GM19468 (cell line): ENCODE measurements at regions not wholly inside any gene's neighbourhood (a gene's known extent, or its start where the extent isn't known, plus 50 kb on each side); places are given as distances from the start of the nearest gene placed in this dataset.

ENCODE experiments used
- ATAC-seq: cut with Tn5 transposase; IDR thresholded peaks from one replicate; pipeline ENCODE4 v1.9.1; 2021; ENCODE audit warnings: mild to moderate bottlenecking, moderate library complexity, moderate number of reproducible peaks; ENCODE audit not compliant: unreplicated experiment; ENCODE audit errors: extremely low read depth

DNA sequence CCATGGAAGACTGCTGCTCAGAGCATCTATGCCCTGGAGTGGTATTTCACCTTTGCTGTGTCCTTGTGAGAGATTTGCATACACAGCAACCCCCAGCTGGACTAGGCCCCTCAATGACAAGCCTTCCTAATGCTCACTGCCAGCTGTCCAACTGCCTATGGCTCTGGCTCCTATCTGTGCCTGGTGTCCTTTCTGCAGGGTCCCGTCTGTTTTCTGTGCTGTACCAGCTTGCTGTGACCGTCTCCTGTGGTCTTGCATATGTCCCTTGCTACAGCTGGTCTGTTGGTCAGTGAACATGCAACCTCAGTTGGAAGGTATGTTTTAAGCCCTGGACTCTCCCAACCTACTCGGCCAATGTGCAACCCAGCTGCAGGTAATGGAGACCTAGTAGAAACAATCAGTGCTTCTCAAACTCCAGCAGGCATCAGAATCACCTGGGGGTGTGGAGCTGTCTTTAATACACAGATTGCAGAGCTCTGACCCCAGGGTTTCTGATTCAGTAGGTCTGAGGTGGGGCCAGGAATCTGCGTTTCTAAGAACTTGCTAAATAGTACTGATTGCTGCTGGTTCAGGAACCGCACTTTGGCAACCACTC is 306.4 kb upstream of the ZNF32 start:
- ATAC-seq: no peak

DNA sequence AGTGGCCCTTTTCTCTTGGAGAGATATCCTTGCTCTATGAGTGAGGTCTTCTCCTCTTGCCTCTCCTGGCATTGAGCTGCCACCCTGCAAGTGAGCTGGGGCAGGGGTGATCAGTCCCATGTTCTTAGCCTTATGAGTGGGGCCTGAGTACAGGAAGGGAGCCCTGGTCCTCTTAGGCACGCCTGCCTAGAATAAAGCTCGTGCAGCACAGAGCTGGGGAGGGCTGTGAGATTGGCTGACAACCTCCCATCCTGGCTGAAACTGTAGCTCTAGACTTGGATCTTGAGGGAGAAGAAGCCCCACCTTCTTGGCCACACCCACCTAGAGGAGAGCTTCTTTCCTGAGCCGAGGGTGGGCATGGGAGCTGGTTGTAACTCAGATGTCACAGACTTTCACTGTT is 305.0 kb upstream of the ZNF32 start:
- ATAC-seq: no peak

DNA sequence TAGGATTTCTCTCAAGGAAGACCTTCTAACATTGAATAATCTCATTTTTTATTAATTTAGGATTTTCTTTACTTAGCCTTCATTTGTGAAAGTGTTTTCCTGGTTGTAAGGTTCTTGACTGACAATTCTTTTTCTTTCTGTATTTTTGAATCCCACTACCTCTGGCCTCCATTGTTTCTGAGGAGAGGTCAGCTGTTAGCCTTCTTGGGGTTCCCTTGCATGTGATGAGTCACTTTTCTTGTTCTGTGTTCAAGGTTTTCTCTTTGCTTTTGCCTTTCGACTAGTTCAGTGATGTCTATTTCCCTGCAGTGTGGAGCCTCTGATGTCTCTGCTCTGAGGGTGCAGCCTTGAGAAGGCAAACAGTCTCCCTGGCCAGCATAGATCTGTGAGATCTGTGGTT is 304.1 kb upstream of the ZNF32 start:
- no peak for ATAC-seq

DNA sequence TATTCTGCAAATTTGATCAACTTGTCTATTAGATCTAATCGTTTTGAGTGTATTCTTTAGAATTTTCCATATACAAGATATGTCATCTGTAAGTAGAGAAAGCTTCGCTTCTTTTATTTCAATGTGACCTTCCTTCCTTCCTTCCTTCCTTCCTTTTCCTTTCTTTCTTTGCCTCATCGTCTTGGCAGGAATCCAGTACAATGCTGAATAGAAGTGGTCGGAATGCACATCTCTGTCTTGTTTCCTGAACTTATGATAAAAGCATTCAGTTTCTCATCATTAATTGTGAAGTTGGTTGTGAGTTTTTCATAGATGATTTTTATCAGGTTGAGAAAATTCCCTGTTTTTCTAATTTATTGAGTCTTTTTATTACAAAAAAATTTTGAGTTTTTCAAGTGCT is 300.7 kb upstream of the ZNF32 start:
- no peak for ATAC-seq

DNA sequence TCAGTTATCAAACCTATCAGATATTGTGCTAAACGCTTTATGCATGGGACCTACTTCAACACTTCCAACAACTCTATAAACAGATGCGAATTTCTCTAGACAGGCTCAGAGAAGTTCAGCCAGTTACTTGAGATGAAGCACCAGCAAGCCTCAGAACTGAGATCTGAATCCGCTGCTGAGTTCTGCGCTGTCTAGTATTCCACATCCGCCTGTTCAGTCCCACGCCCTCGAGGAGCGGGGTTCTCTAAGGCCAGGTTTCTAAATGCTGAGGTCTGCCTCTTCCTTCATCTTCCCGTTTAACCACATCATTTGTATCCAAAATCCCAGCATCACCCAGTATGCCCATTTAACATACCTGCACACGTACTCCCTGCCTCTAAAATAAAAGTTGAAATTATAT is 297.8 kb upstream of the ZNF32 start:
- no peak for ATAC-seq

DNA sequence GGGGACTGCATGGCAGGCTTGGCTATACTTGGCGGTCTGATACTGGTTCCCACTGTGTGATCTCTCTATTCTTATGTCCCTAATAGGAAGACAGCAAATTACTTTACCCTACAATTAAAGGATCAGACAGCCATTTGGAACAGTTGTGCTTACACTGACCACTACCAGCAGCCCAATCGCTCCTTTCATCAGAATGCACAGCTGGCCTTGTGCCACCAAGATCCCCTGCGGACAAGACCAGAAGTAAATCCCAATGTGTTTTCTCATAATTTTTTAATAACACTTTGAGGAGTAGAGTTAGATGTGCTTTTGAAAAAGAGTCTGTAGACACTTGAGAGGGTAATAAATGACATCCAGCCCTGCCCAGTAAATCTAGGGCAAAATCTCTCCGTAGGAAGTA is 297.2 kb upstream of the ZNF32 start:
- ATAC-seq: no peak

DNA sequence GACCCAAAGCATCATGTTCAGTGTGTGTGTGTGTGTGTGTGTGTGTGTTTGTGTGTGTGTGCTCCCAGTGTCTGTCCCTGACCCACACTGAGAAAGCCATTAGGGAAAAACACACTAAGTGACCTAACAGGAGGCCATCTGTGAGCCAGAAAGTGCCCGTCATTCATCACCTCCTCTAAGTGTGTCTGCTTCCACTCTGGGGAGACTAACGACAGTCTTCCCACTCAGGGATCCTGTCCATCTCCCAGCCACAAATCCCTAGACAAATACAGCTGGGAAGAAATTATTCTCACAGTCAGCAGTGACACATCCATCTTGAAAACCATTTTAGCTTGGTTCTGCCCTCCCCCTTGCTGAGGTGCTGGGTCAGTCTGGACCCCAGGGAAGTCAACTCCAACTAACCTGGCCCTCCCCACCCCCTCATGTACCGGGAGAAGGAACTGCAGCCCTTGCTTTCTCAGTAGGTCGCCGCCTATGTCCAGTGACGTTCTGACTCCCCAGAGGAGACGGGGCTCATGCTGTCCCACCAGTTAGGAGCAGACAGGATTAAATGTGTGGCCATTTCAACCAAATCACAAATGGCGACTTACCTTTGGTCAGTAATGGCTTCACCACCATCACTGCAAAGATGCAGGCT is 296.5 kb upstream of the ZNF32 start:
- ATAC-seq: no peak

DNA sequence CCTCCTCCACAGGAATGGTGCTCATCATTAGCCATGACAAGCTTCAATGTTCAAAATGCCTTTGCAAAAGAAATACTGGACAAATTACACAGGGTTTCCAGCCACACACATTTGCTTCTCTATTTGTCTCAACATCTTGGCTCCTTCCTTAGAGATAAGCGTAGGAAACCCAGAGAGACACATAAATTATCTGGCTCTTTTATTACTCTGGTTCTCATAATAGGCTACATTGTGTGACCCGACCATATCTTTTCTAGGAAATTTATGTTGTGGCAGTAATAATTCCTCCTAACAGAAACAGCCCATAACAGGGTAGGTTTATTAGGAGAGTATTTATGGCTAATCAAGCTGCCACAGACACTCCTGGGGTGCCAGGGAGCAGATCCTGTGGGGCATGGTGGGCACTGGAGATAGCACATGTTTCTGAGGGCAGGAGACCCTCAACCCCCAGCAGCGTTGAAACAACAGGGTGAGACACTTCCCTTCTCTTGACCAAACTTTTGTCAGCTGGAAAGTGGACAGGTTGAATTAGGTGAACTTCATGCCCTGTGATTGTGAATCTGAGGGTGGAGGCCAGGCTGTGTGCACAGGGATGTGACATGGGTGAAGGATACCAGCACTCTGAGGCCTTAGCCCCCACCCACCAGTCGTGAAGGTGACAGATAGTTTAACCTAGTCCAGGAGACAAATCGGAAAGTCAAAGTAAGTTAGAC is 295.9 kb upstream of the ZNF32 start:
- no peak for ATAC-seq

DNA sequence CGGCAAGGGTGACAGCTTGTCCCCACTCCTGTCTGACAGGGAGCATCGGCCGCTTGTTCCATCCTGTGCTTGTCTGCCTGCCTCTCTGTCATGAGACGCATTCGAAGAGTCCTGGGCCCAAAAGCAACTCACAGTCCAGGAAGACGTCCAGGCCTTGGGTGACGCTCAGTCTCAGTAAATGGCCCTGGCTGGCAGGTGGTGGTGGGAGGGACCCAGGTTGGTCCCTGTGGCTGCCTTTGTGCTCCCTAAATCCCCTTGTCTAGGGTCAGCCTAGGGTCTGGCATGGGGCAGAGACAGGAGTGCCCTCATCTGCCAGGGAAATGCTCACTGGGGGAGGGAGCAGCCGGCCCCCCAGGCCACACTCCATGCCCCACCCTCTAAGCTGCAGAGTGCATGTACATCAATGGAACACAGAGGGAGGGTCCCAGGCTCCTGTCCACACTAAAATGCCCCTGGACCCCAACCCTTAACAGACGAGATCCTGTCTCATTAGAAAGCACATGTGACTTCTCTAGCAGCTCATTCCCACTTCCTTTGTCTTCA is 295.2 kb upstream of the ZNF32 start:
- ATAC-seq: no peak

DNA sequence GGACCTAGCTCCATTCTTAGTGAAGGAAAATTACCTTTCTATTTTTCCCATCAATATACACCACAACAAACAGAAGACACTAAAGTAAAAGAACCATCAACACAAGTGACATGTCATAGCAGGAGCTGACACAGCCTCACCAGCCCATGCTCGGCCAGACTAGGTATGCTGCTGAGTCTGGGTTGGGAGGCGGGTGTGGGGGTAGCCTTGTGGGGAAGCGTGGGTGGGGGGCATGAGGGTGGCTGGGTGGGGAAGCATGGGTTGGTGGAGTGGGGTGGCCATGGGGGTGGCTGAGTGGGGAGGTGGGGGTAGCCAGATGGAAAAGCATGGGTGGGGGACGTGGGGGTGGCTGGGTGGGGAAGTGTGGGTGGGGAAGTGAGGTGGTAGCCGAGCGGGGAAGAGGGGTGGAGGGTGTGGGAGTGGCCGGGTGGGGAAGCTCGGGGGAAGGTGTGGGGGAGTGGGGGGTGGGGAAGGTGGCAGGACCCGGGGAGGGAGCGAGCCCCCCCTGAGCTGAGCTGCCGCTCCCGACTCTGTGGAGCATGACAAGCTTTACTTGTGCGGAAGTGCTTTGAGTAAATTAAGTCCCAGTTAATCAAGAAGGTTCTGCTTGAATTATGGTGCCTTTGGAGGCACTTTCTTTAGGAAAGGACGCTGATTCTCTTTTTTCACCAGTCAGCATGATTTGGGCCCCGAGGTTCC is 294.6 kb upstream of the ZNF32 start:
- no peak for ATAC-seq

DNA sequence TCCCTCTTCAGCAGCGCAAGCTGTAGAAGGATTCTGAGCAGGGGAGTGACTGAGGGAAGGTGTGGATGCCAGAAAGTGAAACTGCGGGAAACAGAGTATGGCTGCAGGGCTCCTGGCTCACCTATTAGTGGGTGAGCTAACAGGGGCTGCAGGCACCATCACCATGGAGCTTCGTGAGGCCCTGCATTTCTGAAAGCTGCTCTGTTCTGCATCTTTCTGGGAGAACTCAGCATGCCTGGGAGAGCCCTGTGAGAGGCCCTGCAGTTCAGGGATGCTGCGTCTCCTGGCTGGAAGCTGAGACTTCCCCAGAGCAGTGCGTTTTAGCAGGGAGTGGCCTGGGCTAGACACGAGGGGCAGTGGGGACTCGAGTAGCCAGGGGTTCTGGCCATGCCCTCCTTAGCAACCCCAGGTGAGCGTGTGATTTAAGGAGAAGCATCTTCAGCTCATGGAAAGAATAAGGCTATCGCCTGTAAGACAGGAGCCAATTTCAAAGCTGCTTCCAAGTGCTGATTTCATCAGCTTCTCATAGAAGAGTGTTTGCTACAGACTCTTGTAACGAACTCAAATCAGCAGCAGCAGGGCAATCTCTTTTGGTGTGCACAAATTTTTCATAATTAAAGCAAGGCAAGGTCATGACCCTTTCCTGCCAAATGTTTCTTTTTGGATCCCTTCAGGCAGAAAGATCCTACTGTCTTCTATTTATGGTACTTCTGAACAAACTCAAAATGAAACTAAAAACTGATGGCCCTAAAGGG is 293.6 kb upstream of the ZNF32 start:
- no peak for ATAC-seq

DNA sequence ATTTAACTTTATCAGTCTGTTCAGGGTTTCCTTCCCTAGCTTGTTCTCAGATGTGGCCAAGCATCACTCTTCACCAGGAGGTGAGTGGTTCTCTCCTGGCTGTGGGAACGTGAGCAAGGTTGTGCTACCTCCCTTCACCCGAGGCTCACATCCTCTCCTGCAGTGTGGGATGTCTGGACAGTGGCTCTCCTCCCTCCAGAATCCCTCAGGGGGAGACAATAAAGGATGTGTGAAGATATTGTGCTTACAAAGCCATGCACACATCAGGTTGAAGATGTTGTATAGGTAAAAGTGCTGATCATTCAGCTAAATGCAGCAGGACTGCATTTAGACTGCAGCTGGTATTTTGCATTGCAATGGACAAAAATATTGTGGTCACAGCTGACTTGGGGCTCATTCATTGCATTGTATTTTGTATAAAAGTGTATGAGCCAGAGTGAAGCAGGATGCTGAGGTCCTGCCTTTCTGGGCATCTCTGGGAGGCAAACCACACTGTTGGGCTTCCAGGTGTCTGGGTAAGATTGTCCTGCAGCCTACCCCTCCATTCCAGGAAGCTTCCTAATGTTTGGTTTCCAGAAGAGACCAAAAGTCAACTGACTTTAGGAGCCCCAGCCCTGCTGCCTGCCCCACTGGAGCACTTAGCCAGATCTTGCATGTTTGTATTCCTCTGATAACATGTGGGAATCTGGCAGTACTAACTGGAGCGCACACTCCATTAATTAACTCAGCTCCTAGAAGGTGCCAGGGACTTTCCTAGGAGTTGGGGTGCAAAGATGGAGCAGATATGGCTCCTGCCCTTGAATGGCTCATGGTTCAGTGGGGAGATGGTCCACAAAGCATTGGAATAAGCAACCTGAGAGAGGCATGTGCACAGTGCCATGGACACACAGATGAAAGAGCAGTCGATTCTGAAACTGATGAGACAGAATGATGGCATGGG is 292.5 kb upstream of the ZNF32 start:
- no peak for ATAC-seq

DNA sequence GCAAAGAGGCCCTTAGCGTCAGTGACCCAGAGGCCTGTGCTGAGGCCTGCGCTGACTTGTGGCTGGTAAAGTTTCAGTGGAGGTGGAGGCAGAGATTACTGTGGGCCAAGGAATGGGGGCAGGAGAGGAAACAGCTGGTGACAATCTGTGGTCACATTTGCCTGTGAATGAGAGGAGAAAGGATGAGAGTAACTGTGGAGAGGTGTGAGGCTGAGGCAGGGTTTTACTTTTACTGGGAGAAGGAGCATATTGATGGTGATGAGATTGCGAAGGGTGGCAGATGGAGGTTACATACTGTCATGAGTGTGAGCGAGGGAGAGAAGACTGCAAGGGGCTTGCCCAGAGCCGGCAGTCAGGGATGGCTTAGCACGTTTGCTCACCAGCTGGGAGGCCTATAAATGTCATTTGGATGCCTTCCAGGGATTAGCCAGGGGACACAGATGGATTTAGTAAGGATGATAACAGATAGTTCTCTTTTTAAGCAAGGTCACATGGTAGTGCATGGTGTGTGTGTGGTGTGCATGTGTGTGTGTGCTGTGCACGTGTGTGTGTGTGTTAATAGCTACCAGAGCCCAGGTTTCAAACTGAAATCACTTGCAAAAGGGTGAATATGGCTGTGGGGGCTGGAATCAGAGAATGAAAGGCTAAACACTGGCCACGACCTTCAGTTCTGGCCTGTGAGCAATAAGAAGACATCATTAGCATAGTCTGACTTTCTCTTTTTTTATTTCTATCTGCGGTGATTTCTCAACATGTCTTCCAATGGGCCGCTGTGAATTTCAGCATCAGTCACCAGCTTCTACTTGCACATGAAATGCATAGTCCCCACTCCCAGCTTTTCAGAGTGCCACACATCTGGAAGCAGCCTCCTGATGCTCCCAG is 291.5 kb upstream of the ZNF32 start:
- no peak for ATAC-seq

DNA sequence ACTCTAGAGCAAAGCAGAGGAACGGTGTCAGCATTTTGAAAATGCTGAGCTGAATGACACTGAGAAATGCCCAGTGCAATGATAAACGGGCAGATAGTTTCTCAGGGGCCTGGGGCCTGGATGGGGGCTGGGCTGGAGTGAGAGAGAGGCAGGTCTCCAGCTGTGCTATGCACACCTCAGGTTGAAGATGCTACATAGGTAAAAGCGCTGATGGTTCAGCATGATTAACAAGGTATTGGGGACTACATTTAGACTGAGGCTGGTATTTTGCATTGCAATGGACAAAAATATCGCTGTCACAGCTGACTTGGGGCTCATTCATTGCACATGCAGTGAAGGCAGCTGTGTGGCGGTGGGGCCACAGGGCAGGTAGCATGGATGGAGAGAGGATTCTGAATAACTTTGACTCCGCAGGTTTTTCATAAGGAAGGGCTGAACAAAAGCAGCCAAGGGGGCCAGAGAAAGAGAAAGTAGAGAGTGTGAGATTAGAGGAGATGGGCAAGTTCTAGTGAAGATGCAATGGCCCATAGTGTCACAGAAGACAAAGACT is 290.8 kb upstream of the ZNF32 start:
- ATAC-seq: no peak

DNA sequence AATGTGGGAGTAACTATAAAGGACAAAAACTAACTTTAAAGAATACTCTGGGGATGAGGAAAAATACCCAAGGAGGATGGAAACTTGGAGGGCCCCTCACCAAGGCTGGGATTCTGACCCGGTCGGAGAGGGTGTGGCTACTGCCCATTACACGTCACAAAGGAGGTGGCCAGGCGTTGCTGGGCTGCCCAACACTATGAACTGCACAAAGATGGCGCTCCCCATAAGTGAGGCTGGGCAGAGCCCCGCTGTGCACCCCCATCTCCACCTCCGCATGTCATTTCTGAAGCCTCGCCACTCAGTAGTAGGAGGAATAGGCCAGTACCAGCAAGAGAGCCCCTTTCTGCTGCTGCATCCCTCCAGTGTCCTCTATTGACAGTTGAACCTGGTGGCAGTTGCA is 290.1 kb upstream of the ZNF32 start:
- no peak for ATAC-seq

DNA sequence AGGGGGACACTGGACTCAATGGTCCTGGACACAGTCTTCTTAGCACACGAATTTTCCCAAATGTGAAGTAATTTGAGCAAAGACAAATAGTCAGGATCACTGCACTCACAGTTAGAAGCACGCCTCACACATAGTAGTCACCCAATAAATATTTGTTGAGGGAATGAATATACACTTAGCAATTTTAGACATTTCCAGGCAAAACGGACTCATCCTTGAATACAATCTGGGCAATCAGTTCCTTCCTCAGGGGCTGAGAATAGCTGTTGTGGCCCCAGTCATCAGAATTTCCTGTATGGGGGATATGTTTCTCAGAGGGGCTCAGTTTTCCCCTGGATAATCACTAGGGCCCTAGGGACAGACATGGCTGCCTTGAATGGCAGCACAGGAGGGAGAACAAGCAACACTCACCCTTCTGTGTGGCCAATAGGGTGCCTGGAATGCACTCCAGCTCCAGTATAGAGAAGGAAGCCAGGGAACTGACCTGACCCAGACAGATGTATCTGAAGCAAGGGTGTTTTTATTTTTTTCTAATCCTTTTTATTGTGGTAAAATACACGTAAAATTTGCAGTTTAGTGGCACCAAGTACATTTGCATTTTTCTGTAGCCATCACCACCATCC is 282.7 kb upstream of the ZNF32 start:
- no peak for ATAC-seq

DNA sequence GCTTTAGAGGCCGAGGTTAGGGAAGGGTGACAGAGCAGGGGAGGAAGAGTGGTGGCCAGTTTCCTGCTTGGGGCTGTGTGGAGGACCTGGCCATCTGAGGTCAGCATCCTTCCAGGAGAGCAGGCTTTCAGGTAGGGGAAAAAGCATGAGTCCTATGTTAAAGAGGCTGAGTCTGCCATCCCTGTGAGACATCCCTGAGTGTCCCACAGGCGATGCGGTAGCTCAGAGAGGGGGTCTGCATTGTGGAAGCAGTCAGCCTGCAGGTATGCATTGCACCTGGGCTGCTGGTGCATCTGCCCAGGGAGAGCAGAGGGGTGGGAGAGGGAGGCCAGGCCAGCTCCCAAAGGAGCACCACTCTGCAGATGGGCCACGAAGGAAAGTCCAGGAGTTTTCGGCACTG is 282.1 kb upstream of the ZNF32 start:
- ATAC-seq: no peak

DNA sequence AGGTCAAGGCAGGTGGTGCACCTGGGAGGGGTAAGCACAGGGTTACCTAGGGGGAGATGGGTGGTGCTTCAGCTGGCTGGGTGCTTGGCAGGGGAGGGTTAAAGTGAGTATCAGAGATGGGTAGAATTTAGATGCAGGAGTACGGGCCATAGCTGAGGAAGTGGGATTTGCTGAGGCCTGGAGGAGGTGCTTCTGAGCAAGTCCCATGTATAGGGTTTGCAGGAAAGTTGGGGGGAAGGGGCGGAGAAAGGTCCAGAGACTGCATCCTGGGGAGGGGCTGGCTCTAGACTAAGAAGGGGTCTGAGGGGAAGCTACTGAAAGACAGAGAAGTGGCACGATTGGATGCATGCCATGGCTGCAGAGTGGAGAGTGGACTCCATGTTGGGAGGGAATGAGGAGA is 281.6 kb upstream of the ZNF32 start:
- ATAC-seq: no peak
